Endothelial cell of umbilical vein (primary cell): ENCODE measurements at regions not wholly inside any gene's neighbourhood (a gene's known extent, or its start where the extent isn't known, plus 50 kb on each side); places are given as distances from the start of the nearest gene placed in this dataset.

Experiments used
- BruUV-seq: library from RNA; stranded (reverse); fragments of 400-500 nt; replicated peaks from 2 replicates; lab custom pipeline; 2021; lab: Mats Ljungman, UMichigan
- CTCF ChIA-PET: fragments of 300-600, 350-600 bp; sonication (Branson Sonifier 250); formaldehyde crosslinking; loops from one replicate; lab custom pipeline; 2021; ENCODE audit warnings: antibody characterized with exemption, inconsistent platforms; lab: Charles Lee
- POLR2A ChIA-PET: fragments of 300-600, 350-600 bp; sonication (Branson Sonifier 250); formaldehyde crosslinking; loops from one replicate; lab custom pipeline; 2021; ENCODE audit warnings: antibody characterized with exemption, inconsistent platforms; lab: Charles Lee
- DNase-seq: peaks from one replicate; pipeline ENCODE4 v3.0.0-alpha.2; 2011; ENCODE audit warnings: low read depth, low spot score
- FAIRE-seq: peaks from 2 replicates; lab custom pipeline; 2011; peaks lifted over from hg19 to GRCh38; lab: Jason Lieb, UNC
- H2AFZ ChIP-seq: 2 replicates; pipeline ENCODE4 v1.6.0; 2012; ENCODE audit warnings: low read depth, low read length, control low read depth, inconsistent platforms
- H3K27ac ChIP-seq: 2 replicates; pipeline ENCODE4 v1.5.1; 2011; ENCODE audit warnings: low read depth, mild to moderate bottlenecking, control low read depth, low read length, moderate library complexity; ENCODE audit not compliant: insufficient read depth
- H3K27me3 ChIP-seq, 2 experiments: 2 replicates each; pipeline versions ENCODE4 v1.6.0 to v1.6.1; 2011; ENCODE audit warnings: low read length in 2 of 2, mixed read lengths in 1 of 2; ENCODE audit not compliant: control insufficient read depth in 2 of 2, insufficient read depth in 2 of 2
- H3K36me3 ChIP-seq, 2 experiments: 2 replicates in 1 of 2; 3 replicates in 1 of 2; pipeline ENCODE4 v1.5.1; 2011; ENCODE audit warnings: low read length in 2 of 2, mild to moderate bottlenecking in 1 of 2, moderate library complexity in 1 of 2; ENCODE audit not compliant: control insufficient read depth in 2 of 2, insufficient read depth in 2 of 2; ENCODE audit errors: extremely low read depth in 1 of 2
- H3K4me1 ChIP-seq: 3 replicates; pipeline ENCODE4 v1.5.1; 2011; ENCODE audit warnings: mild to moderate bottlenecking, low read length; ENCODE audit not compliant: control insufficient read depth, insufficient read depth; ENCODE audit errors: extremely low read depth
- H3K4me2 ChIP-seq: 2 replicates; pipeline ENCODE4 v1.6.1; 2011; ENCODE audit warnings: low read length, control low read depth, mixed read lengths; ENCODE audit not compliant: insufficient read depth
- H3K4me3 ChIP-seq, 3 experiments: fragments of 200-600 bp in 1 of 3; sonication (generic), shearing (Covaris generic) in 1 of 3; replicated peaks in 1 of 3; 2 replicates each; pipeline ENCODE4 v1.5.1; 2011 to 2016; ENCODE audit warnings: control low read depth in 3 of 3, low read length in 3 of 3, mild to moderate bottlenecking in 2 of 3, inconsistent platforms in 1 of 3, low read depth in 1 of 3, moderate library complexity in 1 of 3; ENCODE audit not compliant: insufficient read depth in 1 of 3
- H3K79me2 ChIP-seq: 2 replicates; pipeline ENCODE4 v1.6.0; 2012; ENCODE audit warnings: low read length, inconsistent platforms; ENCODE audit not compliant: control insufficient read depth, insufficient read depth
- H3K9ac ChIP-seq: replicated peaks from 2 replicates; pipeline ENCODE3; 2011; ENCODE audit warnings: low read length, control low read depth; ENCODE audit not compliant: insufficient read depth; ENCODE audit errors: extremely low read depth
- H3K9me1 ChIP-seq: replicated peaks from 3 replicates; pipeline ENCODE4 v1.6.0; 2011; ENCODE audit warnings: mild to moderate bottlenecking, low read length; ENCODE audit not compliant: control insufficient read depth, insufficient read depth; ENCODE audit errors: extremely low read depth
- H3K9me3 ChIP-seq: replicated peaks from 2 replicates; pipeline ENCODE4 v1.5.1; 2012; ENCODE audit warnings: low read length, inconsistent platforms; ENCODE audit not compliant: control insufficient read depth, insufficient read depth
- H4K20me1 ChIP-seq: replicated peaks from 2 replicates; pipeline ENCODE3; 2011; ENCODE audit warnings: mild to moderate bottlenecking, low read length; ENCODE audit not compliant: control insufficient read depth, insufficient read depth; ENCODE audit errors: extremely low read depth
- EZH2 ChIP-seq: IDR thresholded peaks from 2 replicates; pipeline ENCODE4 v1.6.1; 2012; ENCODE audit warnings: borderline replicate concordance, low read depth, mild to moderate bottlenecking, moderate library complexity, low read length, inconsistent platforms; ENCODE audit not compliant: severe bottlenecking
- FOS ChIP-seq: IDR thresholded peaks from 2 replicates; pipeline ENCODE4 v1.6.1; 2011; ENCODE audit warnings: mild to moderate bottlenecking, low read length, moderate library complexity, borderline replicate concordance; ENCODE audit not compliant: insufficient read depth
- GATA2 ChIP-seq: IDR thresholded peaks from 2 replicates; pipeline ENCODE4 v1.7.0; 2011; ENCODE audit warnings: low read depth, mild to moderate bottlenecking, moderate library complexity, mixed read lengths, low read length; ENCODE audit not compliant: insufficient read length, insufficient read depth
- JUN ChIP-seq: IDR thresholded peaks from 2 replicates; pipeline ENCODE4 v1.6.1; 2011; ENCODE audit warnings: borderline replicate concordance, low read depth; ENCODE audit not compliant: insufficient read length, insufficient read depth
- MYC ChIP-seq: IDR thresholded peaks from one replicate; pipeline ENCODE4 v1.6.1; 2011; ENCODE audit warnings: mild to moderate bottlenecking, low read depth, low read length
- POLR2A ChIP-seq: IDR thresholded peaks from 2 replicates; pipeline ENCODE4 v1.6.1; 2012; ENCODE audit warnings: low read depth, mild to moderate bottlenecking, control low read depth, low read length
- POLR2AphosphoS5 ChIP-seq: IDR thresholded peaks from 2 replicates; pipeline ENCODE4 v1.6.1; 2012; ENCODE audit warnings: low read depth, mild to moderate bottlenecking, control low read depth, low read length, moderate library complexity; ENCODE audit not compliant: insufficient read depth
- dilution Hi-C: fragments of 300-500 bp; cut with MboI; formaldehyde crosslinking; loops from one replicate; pipeline ENCODE4 v1.15.0; 2019; ENCODE audit warnings: low sequenced_read_pairs; ENCODE audit not compliant: extremely low pct_ligation_motif_present
- intact Hi-C: fragments of 100-400 bp; cut with micrococcal nuclease; formaldehyde crosslinking; loops from one replicate; pipeline ENCODE4 v1.10.0; 2022
- TF ChIP-seq, protein P1 (sequence below), 2 donors: IDR thresholded peaks; 1 replicate in 1 of 2; 2 replicates in 1 of 2; pipeline ENCODE4 v1.5.1; 2011; ENCODE audit warnings: low read length in 2 of 2, mild to moderate bottlenecking in 2 of 2, moderate library complexity in 2 of 2, control low read depth in 1 of 2, inconsistent platforms in 1 of 2, low read depth in 1 of 2; ENCODE audit not compliant: insufficient read depth in 1 of 2; ENCODE audit errors: extremely low read depth in 1 of 2
- TF ChIP-seq, protein P2 (sequence below): IDR thresholded peaks from 2 replicates; pipeline ENCODE4 v1.6.1; 2011; ENCODE audit not compliant: insufficient read depth, insufficient read length

DNA sequence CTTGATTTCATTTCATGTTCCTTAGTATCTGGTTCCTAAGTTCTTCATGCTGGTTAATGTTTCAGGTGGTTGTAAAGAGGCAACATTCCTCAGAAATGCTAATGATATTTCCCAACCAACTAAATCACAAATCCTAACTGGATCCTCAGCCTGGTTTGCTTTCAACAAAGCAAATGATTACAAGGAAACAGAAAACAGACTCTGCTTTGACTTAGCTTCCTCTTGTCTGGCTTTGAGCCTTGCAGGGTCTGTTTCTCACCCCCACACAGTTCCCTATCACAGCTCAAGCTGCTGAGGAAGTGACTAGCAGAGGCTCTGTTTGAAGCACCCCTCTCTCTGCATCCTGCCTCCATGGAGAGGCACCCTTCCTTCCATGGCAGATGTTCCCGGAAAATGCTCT is 130.2 kb upstream of the CTTNBP2 start:
- Histone ChIP-seq H3K79me2 (no peaks in the 10 kb centered on the region), H2AFZ (no peak overlapping the region), H3K4me2 (no peak overlapping the region), H3K9ac (no peak overlapping the region), H3K4me1 (no peaks in the 10 kb centered on the region), H4K20me1 (no peaks in the 10 kb centered on the region), H3K4me3 (no peak overlapping the region), H3K9me3 (no peaks in the 10 kb centered on the region), H3K27ac (no peak overlapping the region), H3K27me3 (no peaks in the 10 kb centered on the region), H3K36me3 (no peaks in the 10 kb centered on the region), H3K9me1 (no peaks in the 10 kb centered on the region)
- DNase-seq: no peak
- intact Hi-C loops: no loop called here
- CTCF ChIA-PET: interaction anchor here (1.2 kb wide), 1 partner anchor 10 kb away, joined by 3 read pairs; no protein-coding TSS in a partner anchor
- dilution Hi-C loops: no loop called here
- no TSS peak for BruUV-seq
- TF ChIP-seq GATA2 (no peak), FOS (no peak), EZH2 (no peak), JUN (no peak), POLR2AphosphoS5 (no peak), MYC (no peak), POLR2A (no peak)
- TF ChIP-seq, protein P1, sequence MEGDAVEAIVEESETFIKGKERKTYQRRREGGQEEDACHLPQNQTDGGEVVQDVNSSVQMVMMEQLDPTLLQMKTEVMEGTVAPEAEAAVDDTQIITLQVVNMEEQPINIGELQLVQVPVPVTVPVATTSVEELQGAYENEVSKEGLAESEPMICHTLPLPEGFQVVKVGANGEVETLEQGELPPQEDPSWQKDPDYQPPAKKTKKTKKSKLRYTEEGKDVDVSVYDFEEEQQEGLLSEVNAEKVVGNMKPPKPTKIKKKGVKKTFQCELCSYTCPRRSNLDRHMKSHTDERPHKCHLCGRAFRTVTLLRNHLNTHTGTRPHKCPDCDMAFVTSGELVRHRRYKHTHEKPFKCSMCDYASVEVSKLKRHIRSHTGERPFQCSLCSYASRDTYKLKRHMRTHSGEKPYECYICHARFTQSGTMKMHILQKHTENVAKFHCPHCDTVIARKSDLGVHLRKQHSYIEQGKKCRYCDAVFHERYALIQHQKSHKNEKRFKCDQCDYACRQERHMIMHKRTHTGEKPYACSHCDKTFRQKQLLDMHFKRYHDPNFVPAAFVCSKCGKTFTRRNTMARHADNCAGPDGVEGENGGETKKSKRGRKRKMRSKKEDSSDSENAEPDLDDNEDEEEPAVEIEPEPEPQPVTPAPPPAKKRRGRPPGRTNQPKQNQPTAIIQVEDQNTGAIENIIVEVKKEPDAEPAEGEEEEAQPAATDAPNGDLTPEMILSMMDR (IDR thresholded peaks at IDR 0.05; ENCODE audit: extremely low read depth in 1 of 2, insufficient read depth in 1 of 2, low read depth in 1 of 2, low read length in 2 of 2): no peak
- TF ChIP-seq, protein P2, sequence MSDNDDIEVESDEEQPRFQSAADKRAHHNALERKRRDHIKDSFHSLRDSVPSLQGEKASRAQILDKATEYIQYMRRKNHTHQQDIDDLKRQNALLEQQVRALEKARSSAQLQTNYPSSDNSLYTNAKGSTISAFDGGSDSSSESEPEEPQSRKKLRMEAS: no peak
- FAIRE-seq: no peak
- POLR2A ChIA-PET: no interaction called here
